GM21737 (cell line): ENCODE measurements at regions not wholly inside any gene's neighbourhood (a gene's known extent, or its start where the extent isn't known, plus 50 kb on each side); places are given as distances from the start of the nearest gene placed in this dataset.
"Not testable (repeated sequence)": the region's sequence is repeated elsewhere in the genome, so short reads cannot be mapped to it uniquely, and the experiment has no call there.

Experiments
- ATAC-seq: cut with Tn5 transposase; IDR thresholded peaks from one replicate; pipeline ENCODE4 v1.9.1; 2021; ENCODE audit warnings: mild to moderate bottlenecking, moderate library complexity; ENCODE audit not compliant: unreplicated experiment

DNA sequence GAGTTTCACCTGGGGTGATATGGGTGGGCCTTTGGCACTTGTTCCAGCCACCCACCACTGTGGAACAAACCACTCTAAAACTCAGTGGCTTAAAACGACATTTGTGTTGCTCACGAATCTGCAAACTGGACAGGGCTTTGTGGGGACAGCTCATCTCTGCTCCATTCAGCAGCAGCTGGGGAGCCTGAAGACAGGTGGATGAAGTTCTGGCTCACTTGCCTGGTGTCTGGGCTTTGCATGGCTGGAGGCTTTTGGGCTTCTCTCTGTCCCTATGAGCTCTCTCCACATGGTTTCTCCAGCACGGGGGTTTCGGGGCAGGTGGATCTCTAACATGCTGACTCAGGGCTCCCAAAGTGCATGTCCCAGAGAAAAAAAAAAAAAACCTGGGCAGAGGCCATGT is 93.0 kb upstream of the GLI2 start:
- no peak for ATAC-seq

DNA sequence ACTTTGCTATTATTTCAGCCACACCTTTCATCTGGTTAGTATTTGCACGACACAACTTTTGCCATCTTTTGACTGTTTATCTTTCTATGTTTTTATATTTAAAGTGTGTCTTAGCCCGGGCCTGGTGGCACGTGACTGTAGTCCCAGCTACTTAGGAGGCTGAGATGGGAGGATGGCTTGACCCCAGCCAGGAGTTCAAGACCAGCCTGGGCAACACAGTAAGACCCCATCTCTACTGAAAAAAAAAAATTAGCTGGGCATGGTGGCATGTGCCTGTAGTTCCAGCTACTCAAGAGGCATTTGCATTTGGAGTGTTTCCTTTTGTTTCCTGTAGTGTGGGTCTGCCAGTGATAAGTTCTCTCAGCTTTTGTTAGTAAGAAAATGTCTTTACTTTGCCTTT is 88.7 kb upstream of the GLI2 start:
- no peak for ATAC-seq

DNA sequence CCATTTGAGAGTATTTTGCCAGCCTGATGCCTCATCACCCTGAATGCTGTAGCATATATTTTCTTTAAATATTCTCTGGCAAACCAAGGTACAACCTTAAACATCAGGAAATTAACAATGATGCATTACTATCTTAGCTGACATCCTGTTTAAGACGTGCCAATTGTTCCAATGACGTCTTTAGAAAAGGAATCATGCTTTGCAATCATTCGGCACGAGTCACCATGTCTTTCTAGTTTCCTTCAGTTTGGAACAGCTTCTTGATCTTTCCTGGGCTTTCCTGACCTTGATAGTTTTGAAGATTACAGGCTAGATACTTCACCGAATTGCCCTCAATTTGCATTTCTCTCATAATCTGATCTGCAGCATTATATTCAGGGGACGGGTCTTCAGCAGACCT is 88.2 kb upstream of the GLI2 start:
- no peak for ATAC-seq

DNA sequence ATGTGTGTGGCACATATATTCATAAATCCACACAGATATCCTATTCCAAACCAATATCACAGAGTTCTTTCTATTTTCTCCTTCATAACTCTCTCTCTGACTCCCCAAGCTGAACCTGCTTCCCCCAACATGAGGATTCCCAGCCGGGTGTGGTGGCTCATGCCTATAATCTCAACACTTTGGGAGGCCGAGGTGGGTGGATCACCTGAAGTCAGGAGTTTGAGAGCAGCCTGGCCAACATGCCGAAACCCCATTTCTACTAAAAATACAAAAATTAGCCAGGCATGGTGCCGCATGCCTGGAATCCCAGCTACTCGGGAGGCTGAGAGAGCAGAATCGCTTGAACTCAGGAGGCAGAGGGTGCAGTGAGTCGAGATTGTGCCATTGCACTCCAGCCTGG is 86.3 kb upstream of the GLI2 start:
- ATAC-seq, result not testable (repeated sequence)

GRCh38 chr2:120650022-120650644 is 85.5 kb upstream of the GLI2 start:
- no peak for ATAC-seq

DNA sequence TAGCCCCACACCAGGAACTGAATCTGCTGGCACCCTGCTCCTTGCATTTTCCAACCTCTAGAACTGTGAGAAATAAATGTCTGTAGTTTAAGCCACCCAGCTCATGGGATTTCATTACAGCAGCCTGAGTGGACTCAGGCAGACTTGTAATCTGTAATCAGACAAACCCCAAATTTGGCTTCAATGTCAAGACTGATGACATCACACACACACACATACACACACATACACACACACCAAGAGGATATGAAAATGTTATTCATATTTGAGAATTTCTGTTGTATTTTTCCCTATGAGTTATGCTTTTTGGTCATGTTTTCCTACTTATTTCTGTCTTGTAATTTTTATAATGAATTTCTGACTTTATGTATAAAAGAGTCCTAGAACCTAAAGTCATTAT is 83.8 kb upstream of the GLI2 start:
- ATAC-seq, result no peak

GRCh38 chr2:120653046-120653445 is 82.6 kb upstream of the GLI2 start:
- ATAC-seq, result no peak

- no peak for ATAC-seq
These were observed 81.8 kb upstream of the GLI2 start for GRCh38 chr2:120653871-120654270.

DNA sequence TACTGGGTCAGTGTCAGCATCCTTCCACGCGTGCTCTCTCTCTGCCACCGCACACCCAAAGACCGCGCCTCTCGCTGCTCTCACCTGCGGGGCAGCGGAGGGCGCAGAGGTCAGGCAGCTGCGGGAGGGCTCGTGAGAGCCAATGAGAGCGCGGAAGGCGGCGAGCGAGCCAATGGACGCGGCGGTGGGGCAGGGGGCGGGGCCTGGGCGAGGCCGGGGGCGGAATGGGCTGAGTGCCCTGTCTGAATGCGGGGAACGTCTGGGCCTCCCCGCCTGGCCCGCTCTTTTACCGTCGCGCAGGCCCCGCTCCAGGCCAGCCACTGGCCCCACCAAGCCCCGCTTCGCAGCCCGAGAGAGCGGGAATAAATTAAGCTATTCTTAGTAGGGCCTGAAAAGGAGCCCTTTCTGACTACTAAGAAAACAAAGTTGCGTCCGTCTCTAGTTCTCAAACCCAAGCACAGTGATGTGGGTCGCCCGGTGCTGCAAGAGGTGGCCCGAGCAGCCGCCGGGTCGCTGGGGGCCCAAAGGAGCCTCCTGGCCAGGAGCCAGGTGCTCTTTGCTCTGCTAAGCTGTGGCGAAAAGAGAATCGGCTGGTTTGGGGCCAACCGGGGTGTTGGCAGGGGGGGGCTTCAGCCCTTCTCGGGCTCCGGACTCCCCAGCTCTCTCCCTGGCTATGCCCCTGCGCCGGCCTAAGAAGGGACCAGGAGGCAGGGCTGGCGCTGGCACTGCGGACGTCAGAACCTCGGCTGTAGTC is 81.1 kb upstream of the GLI2 start:
- no peak for ATAC-seq

- ATAC-seq, result no peak
These were observed 79.3 kb upstream of the GLI2 start for GRCh38 chr2:120656273-120656950.

- ATAC-seq, result no peak
These were observed 77.5 kb upstream of the GLI2 start for GRCh38 chr2:120658042-120658769.

DNA sequence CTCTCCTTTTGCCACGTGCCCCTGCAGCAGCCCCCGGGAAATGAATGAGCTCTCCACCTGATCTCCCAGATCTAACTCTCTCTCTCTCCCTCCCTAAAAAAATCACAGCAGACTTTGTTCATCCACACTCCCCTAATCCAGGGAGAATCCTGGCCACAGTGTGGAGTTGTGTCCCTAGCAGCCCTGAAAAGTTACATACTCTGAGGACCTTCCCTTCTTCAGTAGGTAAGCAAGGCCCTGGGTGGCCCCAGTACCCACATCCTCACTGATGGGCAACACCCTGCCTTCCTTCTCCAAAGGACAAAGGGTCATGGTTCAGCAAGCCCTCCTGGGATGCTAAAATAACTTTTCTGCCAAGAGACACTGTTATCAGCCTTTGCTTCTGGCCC is 76.9 kb upstream of the GLI2 start:
- no peak for ATAC-seq

DNA sequence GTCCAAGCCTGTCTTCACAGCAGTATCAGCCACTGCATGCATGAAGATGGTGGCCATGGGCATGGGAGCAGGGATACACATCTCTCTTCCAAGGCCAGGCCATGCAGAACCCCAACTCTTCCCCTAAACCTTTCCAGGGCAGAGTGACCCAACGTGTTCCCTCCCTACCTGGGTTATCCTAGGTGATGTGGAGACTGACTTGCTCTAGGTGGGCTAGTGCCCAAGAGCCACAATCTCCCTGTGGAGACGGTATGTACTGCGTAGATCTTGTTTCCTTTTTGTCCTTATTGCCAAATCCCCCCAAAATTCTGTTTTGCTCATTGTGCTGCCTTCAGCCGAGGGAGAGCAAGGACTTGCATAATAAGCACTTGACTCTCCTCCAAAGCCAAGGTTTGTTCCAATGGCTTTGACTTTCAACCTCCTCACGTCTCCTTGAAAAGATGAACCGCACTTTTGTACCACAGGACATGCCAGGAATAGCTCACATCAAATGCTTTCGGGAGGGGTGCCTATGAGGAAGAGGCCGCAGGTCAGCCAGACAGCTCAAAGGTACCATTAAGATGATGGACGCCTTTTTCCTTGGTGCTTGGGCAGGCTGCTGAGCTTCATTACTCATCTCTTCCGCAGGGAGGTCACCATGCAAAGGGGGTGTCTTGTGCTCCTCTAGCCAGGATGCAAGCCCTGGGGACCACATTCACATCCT is 76.2 kb upstream of the GLI2 start:
- no peak for ATAC-seq

GRCh38 chr2:120660056-120660694 is 75.5 kb upstream of the GLI2 start:
- ATAC-seq, result no peak

DNA sequence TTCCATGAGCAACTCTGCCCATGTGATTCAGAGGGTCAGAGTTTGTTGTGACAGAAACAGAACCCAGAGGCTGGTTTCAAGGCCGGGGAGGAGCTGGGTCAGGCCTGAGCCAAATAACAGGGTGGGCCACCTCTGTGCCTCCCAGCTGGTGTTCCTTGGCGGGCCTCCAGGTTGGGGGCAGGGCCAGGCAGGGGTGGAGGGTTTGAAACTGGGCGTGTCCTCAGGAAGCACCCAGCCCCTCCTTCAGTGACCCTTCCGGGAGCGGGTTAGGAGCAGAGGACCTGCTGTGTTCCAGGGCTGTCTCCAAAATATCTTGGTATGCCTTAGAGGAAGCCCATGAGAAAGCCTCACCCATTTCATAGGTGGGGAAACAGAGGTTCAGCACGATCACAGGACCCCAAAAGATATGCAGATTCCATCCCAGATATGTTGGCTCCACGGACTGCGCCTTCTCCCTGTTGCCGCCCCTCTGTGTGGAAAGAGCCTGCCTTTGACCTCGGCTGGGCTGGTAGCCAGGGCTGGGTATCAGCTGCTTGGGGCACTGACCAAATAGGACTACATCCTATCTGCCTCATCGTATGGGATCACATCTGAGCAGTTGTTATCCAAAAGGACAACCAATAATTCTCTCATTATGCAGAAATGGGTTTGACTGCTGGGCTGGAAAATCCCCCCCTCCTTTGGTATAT is 74.8 kb upstream of the GLI2 start:
- ATAC-seq, result no peak

- no peak for ATAC-seq
These were observed 74.1 kb upstream of the GLI2 start for GRCh38 chr2:120661551-120661950.

DNA sequence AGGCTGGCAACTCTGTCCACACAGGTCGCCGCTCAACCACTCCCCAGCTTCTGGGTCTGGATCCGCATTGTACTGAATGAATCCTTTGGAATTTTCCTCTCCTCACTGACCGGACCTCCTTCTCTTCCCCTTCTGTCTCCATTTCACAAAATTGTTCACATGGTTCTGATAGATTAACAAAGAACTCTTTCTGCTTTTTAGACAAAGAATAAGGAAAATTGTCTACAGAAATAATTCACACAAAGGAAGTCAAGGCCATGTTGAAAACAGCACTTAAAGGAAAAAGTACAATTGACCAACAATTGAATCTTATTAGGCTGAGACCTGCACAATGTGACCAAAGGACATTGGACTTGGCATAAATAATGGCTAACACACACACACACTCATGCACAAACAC is 73.6 kb upstream of the GLI2 start:
- ATAC-seq, result no peak

- ATAC-seq, result no peak
These were observed 72.9 kb upstream of the GLI2 start for GRCh38 chr2:120662746-120663145.

DNA sequence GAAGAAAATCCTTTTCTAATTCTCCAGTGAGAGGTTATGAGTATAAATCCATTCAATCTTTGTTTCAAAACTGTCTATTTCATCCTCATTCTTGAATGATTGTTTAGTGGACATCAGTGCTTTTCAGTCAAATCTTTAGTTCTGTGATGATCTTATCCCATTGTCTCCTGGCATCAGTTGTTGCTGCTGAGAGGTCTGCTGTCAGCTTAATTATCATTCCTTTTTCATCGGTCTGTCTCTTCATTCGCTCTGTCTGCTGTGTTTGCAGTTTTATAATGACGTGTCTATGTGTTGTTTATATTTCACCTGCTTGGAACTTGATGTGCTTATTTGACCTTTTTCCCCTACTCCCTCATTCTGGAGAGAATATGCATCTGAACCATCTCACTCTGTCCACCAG is 69.2 kb upstream of the GLI2 start:
- no peak for ATAC-seq

- ATAC-seq, result no peak
These were observed 67.7 kb upstream of the GLI2 start for GRCh38 chr2:120667981-120668380.
